ENCODE measurements at regions not wholly inside any gene's neighbourhood (a gene's known extent, or its start where the extent isn't known, plus 50 kb on each side); places are given as distances from the start of the nearest gene placed in this dataset.

DNA sequence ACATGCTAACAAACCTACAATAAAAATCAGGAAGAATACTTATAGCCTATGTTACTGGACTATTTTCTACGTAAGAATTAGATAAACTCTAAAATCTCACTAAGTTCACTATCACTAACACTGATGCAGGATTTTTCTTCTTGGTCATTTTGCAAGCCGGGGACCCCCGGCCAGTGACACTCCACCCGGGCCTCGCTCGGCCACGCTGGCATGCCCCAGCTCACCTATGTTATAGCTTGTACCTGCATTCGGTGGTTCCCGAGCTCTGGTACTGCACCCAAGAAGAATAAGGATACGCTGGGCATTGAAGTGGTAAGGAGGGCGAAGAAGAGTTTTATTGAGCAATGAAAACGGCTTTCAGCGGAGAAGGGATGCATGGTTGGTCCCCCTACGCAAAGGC is 245.3 kb upstream of the NBEA start:
- H3K9me3 ChIP-seq (replicated peaks; ENCODE audit: control insufficient read depth, insufficient read depth, low read length): no peaks in the 10 kb centered on the region
- no peaks in the 10 kb centered on the region for H3K9me1 ChIP-seq (replicated peaks; ENCODE audit: control insufficient read depth, extremely low read depth, insufficient read depth, low read length)
- H3K79me2 ChIP-seq (ENCODE audit: control insufficient read depth, insufficient read depth, low read length): no peaks in the 10 kb centered on the region
- BruUV-seq (replicated peaks): no TSS peak
- H3K27me3 ChIP-seq (ENCODE audit: control insufficient read depth in 2 of 2, insufficient read depth in 2 of 2, low read length in 2 of 2): no peaks in the 10 kb centered on the region
- FAIRE-seq (no peak), DNase-seq (ENCODE audit: low read depth, low spot score) (no peak)
- no peaks in the 10 kb centered on the region for H3K4me1 ChIP-seq (ENCODE audit: control insufficient read depth, extremely low read depth, insufficient read depth, low read length)
- H2AFZ ChIP-seq (ENCODE audit: low read depth, low read length): no peak overlapping the region
- POLR2A ChIA-PET: no interaction called here
- CTCF ChIA-PET: interaction anchor here (1.2 kb wide), 1 partner anchor 21 kb away, joined by 3 read pairs; no protein-coding TSS in a partner anchor
- dilution Hi-C loops (cut with MboI; ENCODE audit: extremely low pct_ligation_motif_present, low sequenced_read_pairs): no loop called here
- H3K4me3 ChIP-seq (replicated peaks in 1 of 3; ENCODE audit: insufficient read depth in 1 of 3, low read depth in 1 of 3, low read length in 3 of 3): no peak overlapping the region
- TF ChIP-seq, protein P1, sequence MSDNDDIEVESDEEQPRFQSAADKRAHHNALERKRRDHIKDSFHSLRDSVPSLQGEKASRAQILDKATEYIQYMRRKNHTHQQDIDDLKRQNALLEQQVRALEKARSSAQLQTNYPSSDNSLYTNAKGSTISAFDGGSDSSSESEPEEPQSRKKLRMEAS (IDR thresholded peaks at IDR 0.05; ENCODE audit: insufficient read depth, insufficient read length): no peak
- no peak for TF ChIP-seq MYC (IDR thresholded peaks at IDR 0.05; ENCODE audit: low read depth, low read length)
- TF ChIP-seq FOS (IDR thresholded peaks at IDR 0.05; ENCODE audit: borderline replicate concordance, insufficient read depth, low read length): no peak
- TF ChIP-seq JUN (IDR thresholded peaks at IDR 0.05; ENCODE audit: borderline replicate concordance, insufficient read depth, insufficient read length, low read depth): no peak
- no peak for TF ChIP-seq POLR2AphosphoS5 (IDR thresholded peaks at IDR 0.05; ENCODE audit: insufficient read depth, low read depth, low read length)
- no peak for TF ChIP-seq EZH2 (IDR thresholded peaks at IDR 0.05; ENCODE audit: borderline replicate concordance, low read depth, low read length, severe bottlenecking)
- TF ChIP-seq, protein P2, sequence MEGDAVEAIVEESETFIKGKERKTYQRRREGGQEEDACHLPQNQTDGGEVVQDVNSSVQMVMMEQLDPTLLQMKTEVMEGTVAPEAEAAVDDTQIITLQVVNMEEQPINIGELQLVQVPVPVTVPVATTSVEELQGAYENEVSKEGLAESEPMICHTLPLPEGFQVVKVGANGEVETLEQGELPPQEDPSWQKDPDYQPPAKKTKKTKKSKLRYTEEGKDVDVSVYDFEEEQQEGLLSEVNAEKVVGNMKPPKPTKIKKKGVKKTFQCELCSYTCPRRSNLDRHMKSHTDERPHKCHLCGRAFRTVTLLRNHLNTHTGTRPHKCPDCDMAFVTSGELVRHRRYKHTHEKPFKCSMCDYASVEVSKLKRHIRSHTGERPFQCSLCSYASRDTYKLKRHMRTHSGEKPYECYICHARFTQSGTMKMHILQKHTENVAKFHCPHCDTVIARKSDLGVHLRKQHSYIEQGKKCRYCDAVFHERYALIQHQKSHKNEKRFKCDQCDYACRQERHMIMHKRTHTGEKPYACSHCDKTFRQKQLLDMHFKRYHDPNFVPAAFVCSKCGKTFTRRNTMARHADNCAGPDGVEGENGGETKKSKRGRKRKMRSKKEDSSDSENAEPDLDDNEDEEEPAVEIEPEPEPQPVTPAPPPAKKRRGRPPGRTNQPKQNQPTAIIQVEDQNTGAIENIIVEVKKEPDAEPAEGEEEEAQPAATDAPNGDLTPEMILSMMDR (IDR thresholded peaks at IDR 0.05; ENCODE audit: extremely low read depth in 1 of 2, insufficient read depth in 1 of 2, low read depth in 1 of 2, low read length in 2 of 2): no peak
- no peak for TF ChIP-seq GATA2 (IDR thresholded peaks at IDR 0.05; ENCODE audit: insufficient read depth, insufficient read length, low read depth, low read length)
- TF ChIP-seq POLR2A (IDR thresholded peaks at IDR 0.05; ENCODE audit: low read depth, low read length): no peak
- H3K27ac ChIP-seq (ENCODE audit: insufficient read depth, low read depth, low read length): no peak overlapping the region
- intact Hi-C loops (cut with micrococcal nuclease): no loop called here
- H3K36me3 ChIP-seq (ENCODE audit: control insufficient read depth in 2 of 2, extremely low read depth in 1 of 2, insufficient read depth in 2 of 2, low read length in 2 of 2): no peaks in the 10 kb centered on the region
- H3K9ac ChIP-seq (replicated peaks; ENCODE audit: extremely low read depth, insufficient read depth, low read length): no peak overlapping the region
- no peak overlapping the region for H3K4me2 ChIP-seq (ENCODE audit: insufficient read depth, low read length)
- no peaks in the 10 kb centered on the region for H4K20me1 ChIP-seq (replicated peaks; ENCODE audit: control insufficient read depth, extremely low read depth, insufficient read depth, low read length)
